ENCODE measurements at regions not wholly inside any gene's neighbourhood (a gene's known extent, or its start where the extent isn't known, plus 50 kb on each side); places are given as distances from the start of the nearest gene placed in this dataset.

GRCh38 chr15:36117296-36117787 is 462.1 kb upstream of the CDIN1 start:
- no peak for DNase-seq (ENCODE audit: low spot score)
- TF ChIP-seq CTCF (IDR thresholded peaks at IDR 0.05; ENCODE audit: extremely low read depth, missing control alignments): no peak

- TF ChIP-seq CTCF (IDR thresholded peaks at IDR 0.05; ENCODE audit: extremely low read depth, missing control alignments): no peak
- DNase-seq (ENCODE audit: low spot score): no peak
Observed at GRCh38 chr15:36126194-36126593, 453.2 kb upstream of the CDIN1 start.

GRCh38 chr15:36130641-36131310 is 448.6 kb upstream of the CDIN1 start:
- TF ChIP-seq CTCF (IDR thresholded peaks at IDR 0.05; ENCODE audit: extremely low read depth, missing control alignments): no peak
- no peak for DNase-seq (ENCODE audit: low spot score)

GRCh38 chr15:36133742-36134141 is 445.7 kb upstream of the CDIN1 start:
- no peak for TF ChIP-seq CTCF (IDR thresholded peaks at IDR 0.05; ENCODE audit: extremely low read depth, missing control alignments)
- no peak for DNase-seq (ENCODE audit: low spot score)

GRCh38 chr15:36136049-36136448 is 443.4 kb upstream of the CDIN1 start:
- TF ChIP-seq CTCF (IDR thresholded peaks at IDR 0.05; ENCODE audit: extremely low read depth, missing control alignments): no peak
- DNase-seq (ENCODE audit: low spot score): no peak

GRCh38 chr15:36152936-36153335 is 426.5 kb upstream of the CDIN1 start:
- DNase-seq (ENCODE audit: low spot score): no peak
- TF ChIP-seq CTCF (IDR thresholded peaks at IDR 0.05; ENCODE audit: extremely low read depth, missing control alignments): no peak

- no peak for DNase-seq (ENCODE audit: low spot score)
- no peak for TF ChIP-seq CTCF (IDR thresholded peaks at IDR 0.05; ENCODE audit: extremely low read depth, missing control alignments)
Observed at GRCh38 chr15:36156879-36157427, 422.5 kb upstream of the CDIN1 start.

All from GM20000 (cell line).